ENCODE measurements at regions not wholly inside any gene's neighbourhood (a gene's known extent, or its start where the extent isn't known, plus 50 kb on each side); places are given as distances from the start of the nearest gene placed in this dataset.

GRCh38 chr4:156676116-156676851 lies 295.3 kb downstream of the PDGFC start:
- DNase-seq (ENCODE audit: low read depth, low spot score), result no peak
- ChIA-PET CTCF (interaction anchor here (1.0 kb wide), 1 partner anchor 201 kb away, joined by 8 read pairs; no protein-coding TSS in a partner anchor), POLR2A (no interaction called here), RAD21 (ENCODE audit: low non-redundant PET in 1 of 2, low total read pairs in 2 of 2, uncharacterized antibody in 2 of 2, unreplicated experiment in 2 of 2) (no interaction called here)
- intact Hi-C loops (cut with micrococcal nuclease), result loop anchor here (5.0 to 10.0 kb wide), 2 partner anchors 291 to 381 kb away; no protein-coding TSS in a partner anchor
- no peak for ATAC-seq
- H3K27ac ChIP-seq (ENCODE audit: low read depth, low read length), result no peak overlapping the region
- H3K4me2 ChIP-seq (ENCODE audit: low read length), result no peak overlapping the region
- no peaks in the 10 kb centered on the region for H3K79me2 ChIP-seq (ENCODE audit: insufficient read depth, low read length)
- H3K9me3 ChIP-seq (ENCODE audit: control insufficient read depth in 1 of 2, insufficient read depth in 1 of 2, low read depth in 1 of 2, low read length in 2 of 2), result no peaks in the 10 kb centered on the region
- TF ChIP-seq SIN3A (IDR thresholded peaks at IDR 0.05; ENCODE audit: low read depth), result no peak
- TF ChIP-seq CTCF (IDR thresholded peaks at IDR 0.05 in 2 of 3, conservative IDR thresholded peaks at IDR 0.05 in 1 of 3; ENCODE audit: borderline replicate concordance in 1 of 3, insufficient read depth in 1 of 3, low read depth in 2 of 3, low read length in 2 of 3), result no peak
- TF ChIP-seq EGR1 (IDR thresholded peaks at IDR 0.05; ENCODE audit: low read depth), result no peak
- no peak for TF ChIP-seq ELF1 (IDR thresholded peaks at IDR 0.05; ENCODE audit: borderline replicate concordance, low read depth)
- no peak for TF ChIP-seq ATF3 (IDR thresholded peaks at IDR 0.05)
- TF ChIP-seq POLR2AphosphoS5 (IDR thresholded peaks at IDR 0.05; ENCODE audit: low read depth, low read length), result no peak
- H2AFZ ChIP-seq (ENCODE audit: low read depth, low read length, poor library complexity, severe bottlenecking), result peak overlapping the region; percentile 20
- H3K9ac ChIP-seq (ENCODE audit: low read length), result no peak overlapping the region
- no peaks in the 10 kb centered on the region for H3K9me2 ChIP-seq (ENCODE audit: insufficient read depth)
- BruUV-seq (replicated peaks), result no TSS peak
- no peaks in the 10 kb centered on the region for H4K20me1 ChIP-seq (ENCODE audit: insufficient read depth)
- no peaks in the 10 kb centered on the region for H3K36me3 ChIP-seq (ENCODE audit: control insufficient read depth in 1 of 2, insufficient read depth in 2 of 2, low read length in 2 of 2)
- H3K4me3 ChIP-seq (replicated peaks in 1 of 2; ENCODE audit: low read depth in 1 of 2, low read length in 2 of 2), result no peak overlapping the region
- peaks cover 0 to 19% of the 10 kb centered on the region in 2 experiments; a peak in 2 of 4 replicates for H3K4me1 ChIP-seq (ENCODE audit: control insufficient read depth in 1 of 2, insufficient read depth in 2 of 2, low read length in 2 of 2)
- no peaks in the 10 kb centered on the region for H3K27me3 ChIP-seq (ENCODE audit: insufficient read depth, low read length)

Data from HCT116 (cell line).